ENCODE measurements at regions not wholly inside any gene's neighbourhood (a gene's known extent, or its start where the extent isn't known, plus 50 kb on each side); places are given as distances from the start of the nearest gene placed in this dataset.

- in situ Hi-C loops (cut with MboI; ENCODE audit: low sequenced_read_pairs), result no loop called here
- 33% methylated on average over 1 of the region's 2 CpGs; no CpG with 5 or more reads in 1 of the 2 experiments for WGBS, 2 experiments (ENCODE audit: extremely low coverage in 2 of 2, insufficient read length in 1 of 2)
- no peak overlapping the region for H3K9ac ChIP-seq (ENCODE audit: low read depth, low read length)
- no peaks in the 10 kb centered on the region for H3K79me1 ChIP-seq (ENCODE audit: low read depth in 1 of 2, low read length in 2 of 2)
- H3K36me3 ChIP-seq (ENCODE audit: control insufficient read depth, insufficient read depth, low read length), result no peaks in the 10 kb centered on the region
- no peak overlapping the region for H3K56ac ChIP-seq (ENCODE audit: extremely low read depth, insufficient read depth, low read length)
- H3K23ac ChIP-seq (ENCODE audit: low read depth, low read length), result no peak overlapping the region
- H3K27me3 ChIP-seq (ENCODE audit: control insufficient read depth, insufficient read depth, low read length), result no peaks in the 10 kb centered on the region
- H2BK20ac ChIP-seq (ENCODE audit: low read depth, low read length), result no peak overlapping the region
- H3K9me1 ChIP-seq (ENCODE audit: insufficient read depth, low read length), result no peaks in the 10 kb centered on the region; the same call in 1 of the 2 replicates
- BruUV-seq (replicated peaks), result no TSS peak
- H4K5ac ChIP-seq (ENCODE audit: low read depth, low read length), result no peak overlapping the region
- no peak overlapping the region for H2AFZ ChIP-seq (replicated peaks; ENCODE audit: low read length, poor library complexity)
- CTCF ChIA-PET, result no interaction called here
- H3K18ac ChIP-seq (ENCODE audit: low read depth, low read length), result no peak overlapping the region
- dilution Hi-C loops (cut with HindIII; ENCODE audit: low sequenced_read_pairs, unreplicated experiment), result no loop called here
- H3K4me2 ChIP-seq (ENCODE audit: low read depth, low read length), result no peak overlapping the region
- TF ChIP-seq NFE2L2 (IDR thresholded peaks at IDR 0.05; ENCODE audit: low read depth, low read length), result no peak
- TF ChIP-seq RCOR1 (IDR thresholded peaks at IDR 0.05; ENCODE audit: insufficient replicate concordance, low read length), result no peak
- no peak for TF ChIP-seq CEBPB (IDR thresholded peaks at IDR 0.05; ENCODE audit: low read depth, low read length)
- no peak for TF ChIP-seq RAD21 (IDR thresholded peaks at IDR 0.05; ENCODE audit: low read length)
- TF ChIP-seq CHD1 (IDR thresholded peaks at IDR 0.05; ENCODE audit: low read depth, low read length), result no peak
- TF ChIP-seq, protein P1, sequence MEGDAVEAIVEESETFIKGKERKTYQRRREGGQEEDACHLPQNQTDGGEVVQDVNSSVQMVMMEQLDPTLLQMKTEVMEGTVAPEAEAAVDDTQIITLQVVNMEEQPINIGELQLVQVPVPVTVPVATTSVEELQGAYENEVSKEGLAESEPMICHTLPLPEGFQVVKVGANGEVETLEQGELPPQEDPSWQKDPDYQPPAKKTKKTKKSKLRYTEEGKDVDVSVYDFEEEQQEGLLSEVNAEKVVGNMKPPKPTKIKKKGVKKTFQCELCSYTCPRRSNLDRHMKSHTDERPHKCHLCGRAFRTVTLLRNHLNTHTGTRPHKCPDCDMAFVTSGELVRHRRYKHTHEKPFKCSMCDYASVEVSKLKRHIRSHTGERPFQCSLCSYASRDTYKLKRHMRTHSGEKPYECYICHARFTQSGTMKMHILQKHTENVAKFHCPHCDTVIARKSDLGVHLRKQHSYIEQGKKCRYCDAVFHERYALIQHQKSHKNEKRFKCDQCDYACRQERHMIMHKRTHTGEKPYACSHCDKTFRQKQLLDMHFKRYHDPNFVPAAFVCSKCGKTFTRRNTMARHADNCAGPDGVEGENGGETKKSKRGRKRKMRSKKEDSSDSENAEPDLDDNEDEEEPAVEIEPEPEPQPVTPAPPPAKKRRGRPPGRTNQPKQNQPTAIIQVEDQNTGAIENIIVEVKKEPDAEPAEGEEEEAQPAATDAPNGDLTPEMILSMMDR (conservative IDR thresholded peaks at IDR 0.05; ENCODE audit: low read depth, low read length), result no peak
- ATAC-seq (ENCODE audit: low read depth) (no peak), DNase-seq (no peak)
- H3K4me1 ChIP-seq (ENCODE audit: control insufficient read depth, insufficient read depth, low read length), result no peaks in the 10 kb centered on the region
- no peak overlapping the region for H2AK5ac ChIP-seq (ENCODE audit: low read depth, low read length)
- POLR2A ChIA-PET (ENCODE audit: unreplicated experiment), result no interaction called here
- H2BK5ac ChIP-seq (ENCODE audit: low read depth, low read length, poor library complexity, severe bottlenecking), result no peak overlapping the region
- H4K8ac ChIP-seq (ENCODE audit: low read depth in 2 of 2, low read length in 2 of 2), result no peak overlapping the region
- H2AK9ac ChIP-seq (replicated peaks; ENCODE audit: low read depth, low read length, poor library complexity), result no peak overlapping the region
- intact Hi-C loops (cut with micrococcal nuclease), result no loop called here
- no peaks in the 10 kb centered on the region for H4K20me1 ChIP-seq (ENCODE audit: insufficient read depth, low read length)
- no peak overlapping the region for H3K14ac ChIP-seq (replicated peaks; ENCODE audit: low read depth, low read length)
- no peak overlapping the region for H3K4me3 ChIP-seq (ENCODE audit: insufficient read depth, low read depth, low read length)
- H3K4ac ChIP-seq (ENCODE audit: low read depth, low read length), result no peak overlapping the region
- H3K27ac ChIP-seq (ENCODE audit: insufficient read depth, low read length), result no peak overlapping the region
- peaks cover 3% of the 10 kb centered on the region for H3K9me3 ChIP-seq (ENCODE audit: control insufficient read depth, insufficient read depth, low read length)
- H4K91ac ChIP-seq (ENCODE audit: insufficient read depth, low read depth, low read length), result no peak overlapping the region
- H2BK15ac ChIP-seq (ENCODE audit: low read depth, low read length), result no peak overlapping the region
- no peak overlapping the region for H2BK120ac ChIP-seq (ENCODE audit: low read depth, low read length)
Observed at GRCh38 chr9:88712484-88712883, 177.5 kb downstream of the NXNL2 start.

Data from IMR-90 (cell line).